Hematopoietic multipotent progenitor cell (in vitro differentiated cells): ENCODE measurements at regions not wholly inside any gene's neighbourhood (a gene's known extent, or its start where the extent isn't known, plus 50 kb on each side); places are given as distances from the start of the nearest gene placed in this dataset.

ENCODE experiments used
- DNase-seq, 3 donors: peaks; one replicate each; pipeline ENCODE4 v3.0.0-alpha.2; 2011 to 2015; ENCODE audit warnings: low read depth in 2 of 3, low spot score in 2 of 3

- no peak for DNase-seq
Observed at GRCh38 chr4:11632483-11632882, 203.8 kb upstream of the HS3ST1 start.

GRCh38 chr4:11632025-11632424 lies 203.3 kb upstream of the HS3ST1 start:
- DNase-seq, result no peak

GRCh38 chr4:11631416-11631815 lies 202.7 kb upstream of the HS3ST1 start:
- no peak for DNase-seq

- DNase-seq, result no peak
Observed at GRCh38 chr4:11628093-11628725, 199.5 kb upstream of the HS3ST1 start.

DNA sequence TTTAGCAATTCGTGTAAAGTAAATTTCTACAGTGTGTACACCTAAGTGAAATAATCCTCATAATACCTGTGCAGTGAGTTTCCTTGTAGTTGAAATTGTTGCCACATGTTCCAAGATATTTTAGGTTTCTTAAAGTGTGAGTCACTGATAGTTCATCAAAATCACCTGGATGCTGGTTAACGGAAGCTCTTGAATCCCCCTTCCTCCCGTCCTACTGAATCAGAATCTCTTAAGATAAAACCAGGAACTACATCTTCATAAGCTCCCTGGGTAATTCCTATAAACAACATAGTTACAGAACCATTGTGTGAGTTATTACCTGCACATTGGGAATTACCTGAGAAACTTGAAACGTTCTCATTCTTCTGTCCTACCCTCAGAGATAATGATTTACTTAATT lies 197.4 kb upstream of the HS3ST1 start:
- no peak for DNase-seq

DNA sequence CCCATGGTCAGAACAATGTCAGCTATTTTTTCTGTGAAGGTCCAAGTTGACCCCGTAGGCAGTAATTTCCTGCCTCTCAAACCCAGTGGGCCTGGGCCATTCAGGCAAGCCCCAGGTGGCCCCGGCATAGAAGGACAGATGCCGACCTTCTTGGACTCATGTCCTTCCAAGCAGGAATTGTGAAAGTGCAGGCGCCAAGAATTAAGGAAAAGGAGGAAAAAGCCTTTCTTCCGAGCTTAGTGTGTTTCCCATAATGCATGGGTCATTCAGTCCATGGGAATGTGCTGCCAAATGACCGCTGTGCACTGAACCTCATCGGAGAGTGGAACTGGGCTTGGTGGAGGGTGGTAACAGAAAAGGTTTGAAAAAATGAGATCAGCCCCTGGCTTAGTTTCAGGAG lies 196.5 kb upstream of the HS3ST1 start:
- no peak for DNase-seq

- DNase-seq, result no peak
Observed at GRCh38 chr4:11624370-11624769, 195.7 kb upstream of the HS3ST1 start.

DNA sequence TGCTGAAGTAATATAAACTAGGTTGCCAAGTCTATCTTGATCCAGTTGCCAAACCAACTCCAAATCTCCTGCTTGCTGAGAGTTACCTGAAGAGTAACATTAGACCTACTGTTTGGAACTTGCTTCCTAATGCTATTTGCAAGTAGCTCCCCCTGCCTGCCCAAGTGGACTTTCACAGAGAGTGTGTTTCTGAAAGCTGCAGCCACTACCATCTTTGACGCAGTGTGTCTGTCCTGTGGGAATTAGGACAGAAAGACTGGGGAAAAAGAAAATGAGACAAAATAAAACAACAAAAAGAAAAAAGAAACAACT lies 195.0 kb upstream of the HS3ST1 start:
- peak in 2 of 3 donors; percentile 3 to 23 for DNase-seq

- DNase-seq, result no peak
Observed at GRCh38 chr4:11622961-11623725, 194.4 kb upstream of the HS3ST1 start.

DNA sequence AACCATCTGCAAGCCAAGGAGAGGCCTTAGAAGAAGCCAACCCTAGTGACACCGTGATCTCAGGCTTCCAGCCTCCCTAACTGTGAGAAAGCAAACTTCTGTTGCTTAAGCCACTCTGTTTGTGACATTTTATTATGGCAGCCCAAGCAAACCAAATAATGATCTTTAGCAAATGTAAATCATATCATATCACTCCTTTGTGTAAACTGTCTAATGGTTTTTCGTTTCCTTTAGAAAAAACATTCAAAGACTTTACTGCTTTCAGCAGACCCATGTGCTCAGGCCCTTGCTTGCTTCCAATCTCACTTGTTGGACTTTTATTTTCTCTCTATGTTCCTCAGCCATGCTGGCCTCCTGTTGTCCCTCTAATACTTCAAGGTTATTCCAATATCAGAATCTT lies 192.2 kb upstream of the HS3ST1 start:
- no peak for DNase-seq

- DNase-seq, result no peak
Observed at GRCh38 chr4:11618666-11619282, 190.1 kb upstream of the HS3ST1 start.

GRCh38 chr4:11616856-11617255 lies 188.2 kb upstream of the HS3ST1 start:
- DNase-seq, result no peak

- DNase-seq, result no peak
Observed at GRCh38 chr4:11615601-11616000, 186.9 kb upstream of the HS3ST1 start.

GRCh38 chr4:11614426-11614825 lies 185.7 kb upstream of the HS3ST1 start:
- no peak for DNase-seq

DNA sequence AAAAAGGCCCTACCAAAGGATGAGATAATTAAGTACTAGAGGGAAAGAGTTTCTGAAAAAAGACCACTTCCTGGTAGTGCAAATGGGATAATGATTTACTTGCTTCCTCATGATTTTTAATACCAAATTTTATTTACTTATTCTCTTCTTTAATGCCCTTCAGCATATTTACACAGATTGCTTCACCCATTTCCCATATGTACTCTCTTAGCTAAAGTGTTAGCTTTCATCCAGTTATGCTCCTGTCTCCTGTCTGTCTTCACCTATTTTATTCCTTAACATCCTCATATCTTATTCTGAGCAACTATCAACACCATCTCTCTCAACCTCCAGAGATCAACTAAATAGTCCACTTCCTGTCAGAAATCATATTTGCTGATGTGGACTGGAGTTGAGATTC lies 183.2 kb upstream of the HS3ST1 start:
- DNase-seq, result no peak

- no peak for DNase-seq
Observed at GRCh38 chr4:11609751-11610150, 181.1 kb upstream of the HS3ST1 start.

DNA sequence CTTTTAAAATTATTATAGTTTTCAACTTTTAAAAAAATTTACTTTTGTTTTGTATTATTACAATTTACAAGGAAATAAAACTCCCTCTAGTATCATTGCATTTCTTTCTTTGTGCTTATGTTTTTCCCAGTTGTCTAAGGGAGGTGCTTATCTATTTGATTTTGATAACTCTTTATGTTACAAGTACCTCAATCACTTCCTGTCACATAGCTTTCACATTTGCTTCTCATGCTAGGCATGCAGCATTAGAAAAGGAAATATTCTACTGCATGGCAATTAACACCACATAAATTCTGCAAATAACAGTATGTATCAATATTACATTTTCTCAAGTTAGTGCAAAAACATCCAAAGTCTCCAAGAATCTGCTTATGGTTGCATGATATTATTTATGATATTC lies 180.3 kb upstream of the HS3ST1 start:
- DNase-seq, result no peak

GRCh38 chr4:11606078-11606477 lies 177.4 kb upstream of the HS3ST1 start:
- no peak for DNase-seq

GRCh38 chr4:11605597-11605996 lies 176.9 kb upstream of the HS3ST1 start:
- DNase-seq, result no peak

- DNase-seq, result no peak
Observed at GRCh38 chr4:11604821-11605220, 176.1 kb upstream of the HS3ST1 start.

DNA sequence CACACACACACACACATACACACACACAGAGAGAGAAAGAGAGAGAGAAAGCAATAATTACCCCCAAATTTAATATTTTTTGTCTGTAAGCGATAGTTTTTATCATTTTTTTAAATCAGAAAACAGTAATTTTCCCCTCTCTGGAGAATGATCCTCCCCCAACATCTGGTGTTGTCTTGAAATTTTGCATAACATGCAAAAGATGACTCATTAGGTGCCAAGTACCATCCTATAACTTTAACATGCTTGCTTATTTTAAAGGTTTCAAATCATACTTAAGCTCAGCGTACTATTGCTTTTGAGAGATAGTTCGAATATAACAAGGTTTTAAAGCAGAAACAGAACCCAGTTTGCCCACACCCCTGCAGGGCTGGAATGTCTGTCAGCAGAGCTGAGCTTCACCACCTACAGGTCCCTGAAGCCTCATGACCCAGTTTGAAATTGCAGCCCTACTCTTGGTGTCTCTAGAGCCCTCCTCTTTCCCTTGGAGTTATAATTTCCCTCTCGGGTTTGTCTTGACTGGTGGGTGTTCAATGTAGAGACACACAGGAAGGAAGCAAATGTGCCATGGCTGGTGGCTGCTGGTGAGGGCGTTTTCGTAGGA lies 175.0 kb upstream of the HS3ST1 start:
- DNase-seq, result no peak
